ENCODE measurements at regions not wholly inside any gene's neighbourhood (a gene's known extent, or its start where the extent isn't known, plus 50 kb on each side); places are given as distances from the start of the nearest gene placed in this dataset.
A peak's percentile ranks its signal among the peaks of the same experiment; 100 is the strongest.

DNA sequence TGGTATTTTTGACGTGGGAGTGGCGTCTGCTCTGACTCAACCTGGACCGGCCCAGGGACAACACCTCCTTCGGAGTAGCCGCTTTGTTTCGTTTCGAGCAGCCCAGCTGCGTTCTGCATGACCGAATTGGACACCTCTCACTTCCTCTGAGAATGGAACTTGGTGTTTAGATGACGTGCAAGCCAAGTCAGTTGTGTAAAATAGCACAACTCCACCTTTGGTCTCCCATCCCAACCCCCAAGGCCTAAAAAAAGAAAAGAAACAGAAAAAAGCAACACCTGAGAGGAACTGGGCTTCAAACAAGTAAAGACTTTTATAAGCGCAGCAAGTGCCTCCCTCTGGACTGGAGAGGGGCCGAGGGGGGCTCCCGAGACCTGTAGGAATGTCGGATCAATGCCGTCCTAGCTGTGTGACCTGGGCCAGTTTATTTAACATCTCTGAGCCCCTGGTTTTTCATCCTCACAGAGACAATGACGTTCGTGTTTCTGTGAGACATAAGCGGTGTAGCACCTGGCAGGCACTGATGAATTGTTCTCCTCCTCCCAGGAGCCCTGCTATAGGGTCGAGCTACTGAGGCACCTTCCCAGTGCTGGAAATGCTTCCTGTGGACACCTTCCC lies 52.0 kb upstream of the SMNDC1 start:
- ATAC-seq (ENCODE audit: low read depth) (peak; percentile 80), DNase-seq (peak; percentile 96)
- Mint-ChIP-seq H3K4me1 (peaks cover 65% of the 10 kb centered on the region), H3K4me3 (peak overlapping the region; percentile 86), H3K9me3 (ENCODE audit: insufficient read depth) (no peaks in the 10 kb centered on the region), H3K27me3 (peaks cover 1% of the 10 kb centered on the region), H3K27ac (peak overlapping the region; percentile 94)
- no peaks in the 10 kb centered on the region for H3K79me2 ChIP-seq (ENCODE audit: control insufficient read depth, insufficient read depth, low read length)
- TF ChIP-seq EZH2 (IDR thresholded peaks at IDR 0.05; ENCODE audit: borderline replicate concordance, insufficient read depth, low read depth, low read length, poor library complexity, severe bottlenecking) = no peak
- TF ChIP-seq CTCF (IDR thresholded peaks at IDR 0.05) = no peak
- peak overlapping the region in 4 of 5 experiments; percentile 8 to 46 (median 38) for H3K4me3 ChIP-seq (ENCODE audit: control extremely low read depth in 1 of 5, extremely low read depth in 1 of 5, insufficient read depth in 1 of 5, low read depth in 2 of 5, low read length in 4 of 5)
- ChIA-PET CTCF (interaction anchor here (0.8 to 6.3 kb wide), 8 partner anchors 23 to 192 kb away, joined by 3 to 164 read pairs (median 35); partner anchors contain the start of genes DUSP5 and SMNDC1), POLR2A (interaction anchor here (0.6 to 4.2 kb wide), 8 partner anchors 10 to 189 kb away, joined by 3 to 30 read pairs (median 4); partner anchors contain the start of gene DUSP5)
- H3K27me3 ChIP-seq (replicated peaks in 1 of 4; ENCODE audit: control extremely low read depth in 1 of 4, control insufficient read depth in 3 of 4, insufficient read depth in 4 of 4, low read length in 3 of 4) = peaks cover 0 to 6% (median 0%) of the 10 kb centered on the region in 4 experiments
- H3K9me3 ChIP-seq (ENCODE audit: control extremely low read depth in 1 of 3, control insufficient read depth in 2 of 3, insufficient read depth in 1 of 3, low read length in 2 of 3) = peaks cover 0 to 3% (median 0%) of the 10 kb centered on the region in 3 donors
- peaks cover 54 to 58% of the 10 kb centered on the region in 2 donors for H3K4me1 ChIP-seq (ENCODE audit: control insufficient read depth in 2 of 2, insufficient read depth in 2 of 2, low read length in 2 of 2)
- peak overlapping the region; percentile 43 for H3K9ac ChIP-seq (ENCODE audit: low read length)
- H2AFZ ChIP-seq (ENCODE audit: insufficient read depth, low read depth, low read length, poor library complexity, severe bottlenecking) = no peak overlapping the region
- H4K20me1 ChIP-seq (ENCODE audit: control insufficient read depth, insufficient read depth, low read length, poor library complexity, severe bottlenecking) = no peaks in the 10 kb centered on the region
- intact Hi-C loops (cut with micrococcal nuclease) = loop anchor here (1.0 to 5.0 kb wide), 12 partner anchors 32 to 562 kb away; partner anchors contain the start of genes BBIP1, DUSP5, MXI1 and SHOC2
- peak overlapping the region; percentile 69 for H3K4me2 ChIP-seq (replicated peaks; ENCODE audit: low read depth, low read length, poor library complexity, severe bottlenecking)
- no peaks in the 10 kb centered on the region for H3K36me3 ChIP-seq (replicated peaks in 1 of 2; ENCODE audit: control extremely low read depth in 1 of 2, control insufficient read depth in 1 of 2, extremely low read depth in 1 of 2, insufficient read depth in 2 of 2, low read length in 1 of 2)
- 16% methylated on average over 13 of the region's 19 CpGs for WGBS (ENCODE audit: insufficient coverage)
- H3K27ac ChIP-seq (ENCODE audit: low read length in 2 of 2) = peak overlapping the region; percentile 85 to 94

Measured in B cell (primary cell).